ENCODE measurements at regions not wholly inside any gene's neighbourhood (a gene's known extent, or its start where the extent isn't known, plus 50 kb on each side); places are given as distances from the start of the nearest gene placed in this dataset.

GRCh38 chr12:30874455-30875321, 51.9 kb upstream of the TSPAN11 start:
- no peaks in the 10 kb centered on the region for H3K9me3 ChIP-seq (ENCODE audit: insufficient read depth, low read depth, low read length)
- no peak overlapping the region for H3K4me3 ChIP-seq (ENCODE audit: low read length, poor library complexity, severe bottlenecking)
- H3K36me3 ChIP-seq (ENCODE audit: insufficient read depth, low read length), result no peaks in the 10 kb centered on the region
- H3K9me2 ChIP-seq (replicated peaks; ENCODE audit: low read depth, low read length), result no peaks in the 10 kb centered on the region
- H3K27me3 ChIP-seq (ENCODE audit: insufficient read depth, low read length, poor library complexity, severe bottlenecking), result no peaks in the 10 kb centered on the region
- no peaks in the 10 kb centered on the region for H4K20me1 ChIP-seq (ENCODE audit: insufficient read depth, low read length, poor library complexity, severe bottlenecking)
- H3K4me2 ChIP-seq (ENCODE audit: low read depth, low read length, poor library complexity, severe bottlenecking), result no peak overlapping the region
- H3K9ac ChIP-seq (ENCODE audit: low read depth, low read length, poor library complexity, severe bottlenecking), result no peak overlapping the region
- TF ChIP-seq, protein P1, sequence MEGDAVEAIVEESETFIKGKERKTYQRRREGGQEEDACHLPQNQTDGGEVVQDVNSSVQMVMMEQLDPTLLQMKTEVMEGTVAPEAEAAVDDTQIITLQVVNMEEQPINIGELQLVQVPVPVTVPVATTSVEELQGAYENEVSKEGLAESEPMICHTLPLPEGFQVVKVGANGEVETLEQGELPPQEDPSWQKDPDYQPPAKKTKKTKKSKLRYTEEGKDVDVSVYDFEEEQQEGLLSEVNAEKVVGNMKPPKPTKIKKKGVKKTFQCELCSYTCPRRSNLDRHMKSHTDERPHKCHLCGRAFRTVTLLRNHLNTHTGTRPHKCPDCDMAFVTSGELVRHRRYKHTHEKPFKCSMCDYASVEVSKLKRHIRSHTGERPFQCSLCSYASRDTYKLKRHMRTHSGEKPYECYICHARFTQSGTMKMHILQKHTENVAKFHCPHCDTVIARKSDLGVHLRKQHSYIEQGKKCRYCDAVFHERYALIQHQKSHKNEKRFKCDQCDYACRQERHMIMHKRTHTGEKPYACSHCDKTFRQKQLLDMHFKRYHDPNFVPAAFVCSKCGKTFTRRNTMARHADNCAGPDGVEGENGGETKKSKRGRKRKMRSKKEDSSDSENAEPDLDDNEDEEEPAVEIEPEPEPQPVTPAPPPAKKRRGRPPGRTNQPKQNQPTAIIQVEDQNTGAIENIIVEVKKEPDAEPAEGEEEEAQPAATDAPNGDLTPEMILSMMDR (conservative IDR thresholded peaks at IDR 0.05; ENCODE audit: low read length), result no peak
- no peak for TF ChIP-seq EZH2phosphoT487 (IDR thresholded peaks at IDR 0.05; ENCODE audit: borderline replicate concordance)
- H3K4me1 ChIP-seq (ENCODE audit: insufficient read depth, low read length, poor library complexity, severe bottlenecking), result no peaks in the 10 kb centered on the region
- no peak overlapping the region for H2AFZ ChIP-seq (ENCODE audit: low read length)
- H3K79me2 ChIP-seq (ENCODE audit: insufficient read depth, low read length), result no peaks in the 10 kb centered on the region
- no peaks in the 10 kb centered on the region for H3F3A ChIP-seq (ENCODE audit: low read depth)

- Histone ChIP-seq H3K4me1 (ENCODE audit: insufficient read depth, low read length, poor library complexity, severe bottlenecking) (no peaks in the 10 kb centered on the region), H3K4me3 (ENCODE audit: low read length, poor library complexity, severe bottlenecking) (no peak overlapping the region), H3K9ac (ENCODE audit: low read depth, low read length, poor library complexity, severe bottlenecking) (no peak overlapping the region), H3K4me2 (ENCODE audit: low read depth, low read length, poor library complexity, severe bottlenecking) (no peak overlapping the region), H2AFZ (ENCODE audit: low read length) (no peak overlapping the region), H3K9me3 (ENCODE audit: insufficient read depth, low read depth, low read length) (no peaks in the 10 kb centered on the region; the same call in 1 of the 2 replicates), H3K27me3 (ENCODE audit: insufficient read depth, low read length, poor library complexity, severe bottlenecking) (peaks cover 10% of the 10 kb centered on the region), H3K36me3 (ENCODE audit: insufficient read depth, low read length) (no peaks in the 10 kb centered on the region), H4K20me1 (ENCODE audit: insufficient read depth, low read length, poor library complexity, severe bottlenecking) (no peaks in the 10 kb centered on the region), H3K79me2 (ENCODE audit: insufficient read depth, low read length) (no peaks in the 10 kb centered on the region), H3F3A (ENCODE audit: low read depth) (no peaks in the 10 kb centered on the region), H3K9me2 (replicated peaks; ENCODE audit: low read depth, low read length) (no peaks in the 10 kb centered on the region)
- no peak for TF ChIP-seq EZH2phosphoT487 (IDR thresholded peaks at IDR 0.05; ENCODE audit: borderline replicate concordance)
- TF ChIP-seq, protein P1 (conservative IDR thresholded peaks at IDR 0.05; ENCODE audit: low read length), result no peak
Observed at GRCh38 chr12:30870491-30871265, 55.9 kb upstream of the TSPAN11 start.

- H3K9me3 ChIP-seq (ENCODE audit: insufficient read depth, low read depth, low read length), result no peaks in the 10 kb centered on the region; the same call in 1 of the 2 replicates
- H3F3A ChIP-seq (ENCODE audit: low read depth), result no peaks in the 10 kb centered on the region
- no peak overlapping the region for H3K9ac ChIP-seq (ENCODE audit: low read depth, low read length, poor library complexity, severe bottlenecking)
- H3K27me3 ChIP-seq (ENCODE audit: insufficient read depth, low read length, poor library complexity, severe bottlenecking), result peaks cover 10% of the 10 kb centered on the region
- no peak overlapping the region for H3K4me3 ChIP-seq (ENCODE audit: low read length, poor library complexity, severe bottlenecking)
- TF ChIP-seq EZH2phosphoT487 (IDR thresholded peaks at IDR 0.05; ENCODE audit: borderline replicate concordance), result no peak
- TF ChIP-seq, protein P1 (conservative IDR thresholded peaks at IDR 0.05; ENCODE audit: low read length), result no peak
- H3K9me2 ChIP-seq (replicated peaks; ENCODE audit: low read depth, low read length), result no peaks in the 10 kb centered on the region
- H2AFZ ChIP-seq (ENCODE audit: low read length), result no peak overlapping the region
- no peaks in the 10 kb centered on the region for H3K4me1 ChIP-seq (ENCODE audit: insufficient read depth, low read length, poor library complexity, severe bottlenecking)
- no peaks in the 10 kb centered on the region for H3K79me2 ChIP-seq (ENCODE audit: insufficient read depth, low read length)
- H4K20me1 ChIP-seq (ENCODE audit: insufficient read depth, low read length, poor library complexity, severe bottlenecking), result no peaks in the 10 kb centered on the region
- no peak overlapping the region for H3K4me2 ChIP-seq (ENCODE audit: low read depth, low read length, poor library complexity, severe bottlenecking)
- H3K36me3 ChIP-seq (ENCODE audit: insufficient read depth, low read length), result no peaks in the 10 kb centered on the region
Observed at GRCh38 chr12:30867415-30867814, 59.1 kb upstream of the TSPAN11 start.
